Activated T-cell treated with anti-CD3 and anti-CD28 coated beads, Interleukin-2, amount 50 U/mL, for 4 hours (primary cell): ENCODE measurements at regions not wholly inside any gene's neighbourhood (a gene's known extent, or its start where the extent isn't known, plus 50 kb on each side); places are given as distances from the start of the nearest gene placed in this dataset.

ENCODE experiments used
- ATAC-seq, 2 donors: fragments of 200-7000 bp; cut with Tn5 transposase; one replicate each; pipeline ENCODE4 v1.10.0; 2021
- DNase-seq: peaks from one replicate; pipeline ENCODE4 v3.0.0-alpha.2; 2020
- H3K27me3 Mint-ChIP-seq: one replicate; pipeline ENCODE4 v1.8.0; 2021; ENCODE audit warnings: low read depth, mixed read lengths
- H3K36me3 Mint-ChIP-seq: one replicate; pipeline ENCODE4 v1.8.0; 2022; ENCODE audit warnings: mixed read lengths; ENCODE audit not compliant: insufficient read depth
- H3K4me1 Mint-ChIP-seq: one replicate; pipeline ENCODE4 v1.8.0; 2021; ENCODE audit warnings: low read depth, mixed read lengths
- H3K4me3 Mint-ChIP-seq: one replicate; pipeline ENCODE4 v1.8.0; 2021; ENCODE audit warnings: mild to moderate bottlenecking, moderate library complexity, mixed read lengths
- H3K9me3 Mint-ChIP-seq: one replicate; pipeline ENCODE4 v1.8.0; 2021; ENCODE audit warnings: mixed read lengths

- no peaks in the 10 kb centered on the region for H3K4me1 Mint-ChIP-seq
- no peaks in the 10 kb centered on the region for H3K36me3 Mint-ChIP-seq
- H3K4me3 Mint-ChIP-seq, result no peak overlapping the region
- H3K27me3 Mint-ChIP-seq, result no peaks in the 10 kb centered on the region
- ATAC-seq (no peak), DNase-seq (no peak)
- no peaks in the 10 kb centered on the region for H3K9me3 Mint-ChIP-seq
These were observed 371.6 kb upstream of the ZNF385D start for GRCh38 chr3:22122567-22122966.

GRCh38 chr3:22129101-22129500 is 378.1 kb upstream of the ZNF385D start:
- Mint-ChIP-seq H3K36me3 (no peaks in the 10 kb centered on the region), H3K4me3 (no peak overlapping the region), H3K4me1 (no peaks in the 10 kb centered on the region), H3K9me3 (peaks cover 2% of the 10 kb centered on the region), H3K27me3 (no peaks in the 10 kb centered on the region)
- no peak for ATAC-seq
- no peak for DNase-seq

- Mint-ChIP-seq H3K27me3 (no peaks in the 10 kb centered on the region), H3K4me1 (no peaks in the 10 kb centered on the region), H3K4me3 (no peak overlapping the region), H3K36me3 (no peaks in the 10 kb centered on the region), H3K9me3 (peaks cover 7% of the 10 kb centered on the region)
- no peak for ATAC-seq
- DNase-seq, result no peak
These were observed 390.8 kb upstream of the ZNF385D start for GRCh38 chr3:22141769-22142168.

GRCh38 chr3:22147161-22147560 is 396.2 kb upstream of the ZNF385D start:
- Mint-ChIP-seq H3K9me3 (peaks cover 3% of the 10 kb centered on the region), H3K27me3 (no peaks in the 10 kb centered on the region), H3K4me3 (no peak overlapping the region), H3K36me3 (no peaks in the 10 kb centered on the region), H3K4me1 (no peaks in the 10 kb centered on the region)
- ATAC-seq (no peak), DNase-seq (no peak)

- Mint-ChIP-seq H3K4me3 (no peak overlapping the region), H3K36me3 (no peaks in the 10 kb centered on the region), H3K4me1 (no peaks in the 10 kb centered on the region), H3K9me3 (peaks cover 14% of the 10 kb centered on the region), H3K27me3 (no peaks in the 10 kb centered on the region)
- no peak for ATAC-seq
- no peak for DNase-seq
These were observed 405.9 kb upstream of the ZNF385D start for GRCh38 chr3:22156868-22157267.

- Mint-ChIP-seq H3K4me3 (no peak overlapping the region), H3K36me3 (no peaks in the 10 kb centered on the region), H3K27me3 (no peaks in the 10 kb centered on the region), H3K9me3 (peaks cover 11% of the 10 kb centered on the region), H3K4me1 (no peaks in the 10 kb centered on the region)
- DNase-seq (no peak), ATAC-seq (no peak)
These were observed 406.8 kb upstream of the ZNF385D start for GRCh38 chr3:22157848-22158247.

GRCh38 chr3:22159004-22159695 is 408.1 kb upstream of the ZNF385D start:
- Mint-ChIP-seq H3K4me1 (no peaks in the 10 kb centered on the region), H3K9me3 (peaks cover 11% of the 10 kb centered on the region), H3K4me3 (no peak overlapping the region), H3K36me3 (no peaks in the 10 kb centered on the region), H3K27me3 (no peaks in the 10 kb centered on the region)
- ATAC-seq, result no peak
- DNase-seq, result no peak

GRCh38 chr3:22161315-22161714 is 410.3 kb upstream of the ZNF385D start:
- DNase-seq, result no peak
- Mint-ChIP-seq H3K9me3 (peaks cover 17% of the 10 kb centered on the region), H3K4me3 (no peak overlapping the region), H3K36me3 (no peaks in the 10 kb centered on the region), H3K4me1 (no peaks in the 10 kb centered on the region), H3K27me3 (no peaks in the 10 kb centered on the region)
- ATAC-seq, result no peak

GRCh38 chr3:22170370-22170769 is 419.4 kb upstream of the ZNF385D start:
- Mint-ChIP-seq H3K4me3 (no peak overlapping the region), H3K36me3 (no peaks in the 10 kb centered on the region)
- no peak for DNase-seq

GRCh38 chr3:22172964-22173363 is 422.0 kb upstream of the ZNF385D start:
- H3K4me1 Mint-ChIP-seq, result no peaks in the 10 kb centered on the region
- no peak overlapping the region for H3K4me3 Mint-ChIP-seq
- no peaks in the 10 kb centered on the region for H3K9me3 Mint-ChIP-seq
- H3K36me3 Mint-ChIP-seq, result no peaks in the 10 kb centered on the region
- no peaks in the 10 kb centered on the region for H3K27me3 Mint-ChIP-seq
- no peak for DNase-seq
- no peak for ATAC-seq

More at GRCh38 chr3:22170370-22170769, 419.4 kb upstream of the ZNF385D start:
- H3K27me3 Mint-ChIP-seq, result no peaks in the 10 kb centered on the region
- H3K9me3 Mint-ChIP-seq, result peaks cover 11% of the 10 kb centered on the region
- no peak for ATAC-seq
- no peaks in the 10 kb centered on the region for H3K4me1 Mint-ChIP-seq

GRCh38 chr3:22175947-22176346 is 424.9 kb upstream of the ZNF385D start:
- Mint-ChIP-seq H3K36me3 (no peaks in the 10 kb centered on the region), H3K9me3 (no peaks in the 10 kb centered on the region), H3K4me3 (no peak overlapping the region), H3K27me3 (no peaks in the 10 kb centered on the region), H3K4me1 (no peaks in the 10 kb centered on the region)
- no peak for ATAC-seq
- no peak for DNase-seq

- ATAC-seq, result no peak
- H3K27me3 Mint-ChIP-seq, result no peaks in the 10 kb centered on the region
- H3K36me3 Mint-ChIP-seq, result no peaks in the 10 kb centered on the region
- H3K9me3 Mint-ChIP-seq, result no peaks in the 10 kb centered on the region
- no peaks in the 10 kb centered on the region for H3K4me1 Mint-ChIP-seq
- no peak overlapping the region for H3K4me3 Mint-ChIP-seq
- no peak for DNase-seq
These were observed 425.9 kb upstream of the ZNF385D start for GRCh38 chr3:22176911-22177310.

- no peaks in the 10 kb centered on the region for H3K36me3 Mint-ChIP-seq
- peaks cover 9% of the 10 kb centered on the region for H3K9me3 Mint-ChIP-seq
- H3K4me1 Mint-ChIP-seq, result no peaks in the 10 kb centered on the region
- ATAC-seq (no peak), DNase-seq (no peak)
- H3K4me3 Mint-ChIP-seq, result no peak overlapping the region
- no peaks in the 10 kb centered on the region for H3K27me3 Mint-ChIP-seq
These were observed 438.6 kb upstream of the ZNF385D start for GRCh38 chr3:22189616-22190015.

- H3K4me1 Mint-ChIP-seq, result no peaks in the 10 kb centered on the region
- H3K4me3 Mint-ChIP-seq, result no peak overlapping the region
- no peak for DNase-seq
- H3K36me3 Mint-ChIP-seq, result no peaks in the 10 kb centered on the region
- ATAC-seq, result no peak
- H3K9me3 Mint-ChIP-seq, result peaks cover 4% of the 10 kb centered on the region
- no peaks in the 10 kb centered on the region for H3K27me3 Mint-ChIP-seq
These were observed 448.1 kb upstream of the ZNF385D start for GRCh38 chr3:22199095-22199494.

GRCh38 chr3:22208844-22209243 is 457.8 kb upstream of the ZNF385D start:
- Mint-ChIP-seq H3K4me1 (no peaks in the 10 kb centered on the region), H3K27me3 (no peaks in the 10 kb centered on the region), H3K36me3 (no peaks in the 10 kb centered on the region), H3K9me3 (peaks cover 8% of the 10 kb centered on the region), H3K4me3 (no peak overlapping the region)
- DNase-seq (no peak), ATAC-seq (no peak)

- H3K9me3 Mint-ChIP-seq, result peaks cover 4% of the 10 kb centered on the region
- no peaks in the 10 kb centered on the region for H3K4me1 Mint-ChIP-seq
- ATAC-seq, result no peak
These were observed 458.6 kb upstream of the ZNF385D start for GRCh38 chr3:22209578-22209977.

More at GRCh38 chr3:22209578-22209977, 458.6 kb upstream of the ZNF385D start:
- DNase-seq, result no peak
- Mint-ChIP-seq H3K36me3 (no peaks in the 10 kb centered on the region), H3K27me3 (no peaks in the 10 kb centered on the region), H3K4me3 (no peak overlapping the region)
